K562 (cell line): ENCODE measurements at regions not wholly inside any gene's neighbourhood (a gene's known extent, or its start where the extent isn't known, plus 50 kb on each side); places are given as distances from the start of the nearest gene placed in this dataset.

ENCODE experiments used
- ATAC-seq: fragments of 200-7000 bp; cut with Tn5 transposase; 3 replicates; pipeline ENCODE4 v1.9.1; 2020; ENCODE audit warnings: moderate library complexity
- BruUV-seq: library from RNA; stranded (reverse); fragments of 400-500 nt; replicated peaks from 2 replicates; lab custom pipeline; 2021; lab: Mats Ljungman, UMichigan
- CTCF ChIA-PET: fragments of 300-600 bp; formaldehyde crosslinking; extraction: SDS; loops from one replicate; lab custom pipeline; 2021; ENCODE audit warnings: low intra/inter-chr PET ratio; lab: Yijun Ruan, JAX
- POLR2A ChIA-PET: fragments of 300-600, 350-650 bp; sonication (Branson Sonifier 250); formaldehyde crosslinking; extraction: SDS; loops from one replicate; lab custom pipeline; 2021; ENCODE audit warnings: antibody characterized with exemption, inconsistent platforms; lab: Yijun Ruan, JAX
- DNase-seq, 4 experiments: peaks; one replicate each; pipeline versions ENCODE4 v3.0.0 to v3.0.0-alpha.2; 2011 to 2018; ENCODE audit warnings: low spot score in 3 of 4, mixed read lengths in 3 of 4; ENCODE audit errors: extremely low read depth in 1 of 4
- FAIRE-seq: peaks from 2 replicates; lab custom pipeline; 2011; peaks lifted over from hg19 to GRCh38; lab: Jason Lieb, UNC
- H2AFZ ChIP-seq: 2 replicates; pipeline ENCODE4 v1.6.0; 2011; ENCODE audit warnings: low read depth, low read length, control low read depth, inconsistent platforms
- H3K27ac ChIP-seq: fragments of 200-600 bp; 3 replicates; pipeline ENCODE4 v1.8.0; 2011; ENCODE audit warnings: low read depth, mild to moderate bottlenecking, control low read depth, inconsistent platforms, low read length, moderate library complexity, mixed read lengths; ENCODE audit errors: extremely low read depth
- H3K27me3 ChIP-seq, 2 experiments: fragments of 300-600 bp in 1 of 2; 2 replicates in 1 of 2; 3 replicates in 1 of 2; pipeline versions ENCODE4 v1.6.0 to v1.8.0; 2011; ENCODE audit warnings: inconsistent platforms in 2 of 2, low read length in 2 of 2, mild to moderate bottlenecking in 1 of 2, mixed read lengths in 1 of 2, moderate library complexity in 1 of 2; ENCODE audit not compliant: control insufficient read depth in 2 of 2, insufficient read depth in 2 of 2
- H3K36me3 ChIP-seq: fragments of 300-600 bp; 3 replicates; pipeline ENCODE4 v1.8.0; 2011; ENCODE audit warnings: mild to moderate bottlenecking, low read length, inconsistent platforms; ENCODE audit not compliant: control insufficient read depth, insufficient read depth
- H3K4me1 ChIP-seq, 2 experiments: fragments of 200-600 bp in 1 of 2; replicated peaks in 1 of 2; 2 replicates in 1 of 2; 3 replicates in 1 of 2; pipeline versions ENCODE4 v1.5.1 to v1.8.0; 2011; ENCODE audit warnings: inconsistent platforms in 2 of 2, low read length in 2 of 2, mild to moderate bottlenecking in 1 of 2, mixed read lengths in 1 of 2, moderate library complexity in 1 of 2; ENCODE audit not compliant: control insufficient read depth in 2 of 2, insufficient read depth in 2 of 2
- H3K4me2 ChIP-seq: 2 replicates; pipeline ENCODE4 v1.6.1; 2011; ENCODE audit warnings: low read length, control low read depth, inconsistent platforms, mixed read lengths; ENCODE audit not compliant: insufficient read depth
- H3K4me3 ChIP-seq: fragments of 200-600 bp; sonication (generic), shearing (Covaris generic); 2 replicates; pipeline ENCODE4 v1.5.1; 2016; ENCODE audit warnings: control low read depth, inconsistent platforms
- H3K79me2 ChIP-seq: fragments of 200-600 bp; 3 replicates; pipeline ENCODE4 v1.8.0; 2011; ENCODE audit warnings: low read length, inconsistent platforms; ENCODE audit not compliant: control insufficient read depth, insufficient read depth
- H3K9ac ChIP-seq, 2 experiments: 2 replicates each; pipeline versions ENCODE4 v1.6.0 to v1.6.1; 2011; ENCODE audit warnings: low read depth in 2 of 2, low read length in 2 of 2, control low read depth in 1 of 2, inconsistent platforms in 1 of 2, mild to moderate bottlenecking in 1 of 2, mixed read lengths in 1 of 2; ENCODE audit not compliant: insufficient read depth in 1 of 2
- H3K9me1 ChIP-seq: one replicate; pipeline ENCODE4 v1.6.0; 2011; ENCODE audit warnings: inconsistent platforms, mild to moderate bottlenecking, low read length, moderate library complexity; ENCODE audit not compliant: control insufficient read depth, insufficient read depth
- H3K9me3 ChIP-seq: replicated peaks from 2 replicates; pipeline ENCODE4 v1.5.1; 2011; ENCODE audit warnings: low read depth, low read length, inconsistent platforms; ENCODE audit not compliant: control insufficient read depth, insufficient read depth
- H4K20me1 ChIP-seq: replicated peaks from 2 replicates; pipeline ENCODE4 v1.6.1; 2011; ENCODE audit warnings: low read length, inconsistent platforms, mixed read lengths; ENCODE audit not compliant: control insufficient read depth, insufficient read depth
- CHD4 ChIP-seq: fragments of 200-600 bp; sonication (generic); IDR thresholded peaks from 3 replicates; pipeline ENCODE4 v1.6.1; 2012; ENCODE audit warnings: low read depth, mild to moderate bottlenecking, mixed read lengths, low read length, inconsistent platforms; ENCODE audit not compliant: insufficient read depth, insufficient replicate concordance, poor library complexity, severe bottlenecking
- CTCFL ChIP-seq: IDR thresholded peaks from 2 replicates; pipeline ENCODE4 v1.6.1; 2011; ENCODE audit warnings: borderline replicate concordance, low read depth, mild to moderate bottlenecking, moderate library complexity, low read length; ENCODE audit not compliant: insufficient read depth, poor library complexity, severe bottlenecking
- ETV5 ChIP-seq: sonication (generic); formaldehyde crosslinking; IDR thresholded peaks from 2 replicates; pipeline ENCODE4 v1.4.0; 2020; ENCODE audit warnings: low read depth, mild to moderate bottlenecking, missing genetic modification reagents
- GTF2E2 ChIP-seq: fragments of 200-800 bp; sonication (Bioruptor generic); IDR thresholded peaks from 2 replicates; pipeline ENCODE4 v1.6.1; 2016; ENCODE audit warnings: missing genetic modification characterization, missing compliant biosample characterization
- HNRNPUL1 ChIP-seq: fragments of 200-400 bp; formaldehyde crosslinking; IDR thresholded peaks from 2 replicates; pipeline ENCODE4 v1.6.1; 2017; ENCODE audit warnings: low read length
- NRF1 ChIP-seq, 2 experiments: fragments of 450-650 bp; IDR thresholded peaks in 1 of 2; conservative IDR thresholded peaks in 1 of 2; 2 replicates each; pipeline ENCODE4 v1.6.1; 2014; ENCODE audit warnings: mild to moderate bottlenecking in 2 of 2
- PREB ChIP-seq: sonication (generic); formaldehyde crosslinking; IDR thresholded peaks from 2 replicates; pipeline ENCODE4 v1.8.1; 2023; ENCODE audit warnings: mild to moderate bottlenecking, missing genetic modification reagents
- RFX1 ChIP-seq: fragments of 450-650 bp; IDR thresholded peaks from 2 replicates; pipeline ENCODE4 v1.6.1; 2016; ENCODE audit warnings: mild to moderate bottlenecking, moderate library complexity
- ZFPM2 ChIP-seq: fragments of 250-450 bp; sonication (Bioruptor Pico); IDR thresholded peaks from 2 replicates; pipeline ENCODE4 v1.5.1; 2022; ENCODE audit warnings: mild to moderate bottlenecking
- ZNF24 ChIP-seq: fragments of 450-650 bp; IDR thresholded peaks from 2 replicates; pipeline ENCODE4 v1.6.1; 2016
- ZNF717 ChIP-seq: fragments of 250-450 bp; sonication (Bioruptor Pico); IDR thresholded peaks from 2 replicates; pipeline ENCODE4 v1.5.0; 2021
- WGBS: fragments of 100-300 bp; shearing (Covaris generic); methylation state at CpG from one replicate; pipeline ENCODE4 v1.1.6; 2016; ENCODE audit warnings: low coverage, mixed read lengths; ENCODE audit not compliant: insufficient coverage; ENCODE audit errors: missing lambda C conversion rate; 5-methylcytosine and 5-hydroxymethylcytosine counted together
- in situ Hi-C: fragments of 300-500 bp; cut with MboI; formaldehyde crosslinking; loops from 4 replicates; pipeline ENCODE4 v1.15.0; 2018; ENCODE audit warnings: inconsistent platforms, mixed read lengths
- intact Hi-C: fragments of 100-400 bp; cut with micrococcal nuclease; formaldehyde crosslinking; loops from 2 replicates; pipeline ENCODE4 v1.14.2; 2022

DNA sequence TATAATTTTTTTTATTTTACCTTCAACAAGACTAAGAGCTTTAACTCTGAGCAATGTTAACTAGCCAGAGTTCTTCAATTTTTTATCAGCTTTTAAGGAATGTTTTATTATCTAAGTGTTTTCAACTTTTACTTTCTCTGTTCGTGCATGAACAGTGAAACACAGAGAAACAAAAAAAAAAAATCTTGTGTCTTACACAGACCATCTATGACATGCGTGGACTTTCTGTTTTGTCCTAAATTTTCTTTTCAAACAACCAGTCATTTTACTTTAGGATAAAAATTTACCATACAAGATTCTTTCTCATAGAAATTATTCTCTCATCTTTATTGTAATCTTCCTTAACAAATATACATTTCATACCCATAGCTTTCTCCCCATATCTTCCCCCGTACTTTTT is 731.9 kb upstream of the PCDH10 start:
- Histone ChIP-seq H3K27ac (no peak overlapping the region), H3K4me3 (no peak overlapping the region), H2AFZ (no peak overlapping the region), H3K9ac (no peak overlapping the region), H3K4me2 (no peak overlapping the region), H4K20me1 (no peaks in the 10 kb centered on the region), H3K9me3 (no peaks in the 10 kb centered on the region; the same call in 1 of the 2 replicates), H3K4me1 (no peaks in the 10 kb centered on the region), H3K27me3 (no peaks in the 10 kb centered on the region), H3K79me2 (no peaks in the 10 kb centered on the region), H3K9me1 (no peaks in the 10 kb centered on the region), H3K36me3 (no peaks in the 10 kb centered on the region)
- ChIA-PET POLR2A (no interaction called here), CTCF (no interaction called here)
- TF ChIP-seq ZNF717 (CRISPR knock-in tag) (no peak), HNRNPUL1 (no peak), ETV5 (CRISPR knock-in tag) (no peak), RFX1 (no peak), CHD4 (no peak), PREB (CRISPR knock-in tag) (no peak), ZNF24 (no peak), NRF1 (conservative IDR thresholded peaks at IDR 0.05 in 1 of 2, IDR thresholded peaks at IDR 0.05 in 1 of 2) (no peak), CTCFL (no peak), GTF2E2 (tag) (no peak), ZFPM2 (CRISPR knock-in tag) (no peak)
- BruUV-seq: no TSS peak
- DNase-seq (no peak), FAIRE-seq (no peak), ATAC-seq (no peak)
- in situ Hi-C loops (no loop called here), intact Hi-C loops (no loop called here)
- WGBS: 2% methylated on average over 3 of the region's 3 CpGs
